ENCODE measurements at regions not wholly inside any gene's neighbourhood (a gene's known extent, or its start where the extent isn't known, plus 50 kb on each side); places are given as distances from the start of the nearest gene placed in this dataset.

- in situ Hi-C loops (cut with MboI; ENCODE audit: low pct_ligation_motif_present in 1 of 4, low pct_unique_long_range_greater_than_20kb in 1 of 4, low sequenced_read_pairs in 3 of 4) (no loop called here), intact Hi-C loops (cut with DNase I; ENCODE audit: low total_unique reads) (no loop called here)
- no peaks in the 10 kb centered on the region for H3K27me3 ChIP-seq
Observed at GRCh38 chr3:72204452-72204851, 419.5 kb upstream of the PROK2 start.

GRCh38 chr3:72203613-72204349 is 418.8 kb upstream of the PROK2 start:
- Histone ChIP-seq H3K9me3 (no peaks in the 10 kb centered on the region), H3K27me3 (no peaks in the 10 kb centered on the region), H3K36me3 (no peaks in the 10 kb centered on the region), H3K4me3 (no peak overlapping the region), H3K4me1 (no peaks in the 10 kb centered on the region), H3K27ac (no peak overlapping the region)
- in situ Hi-C loops (cut with MboI; ENCODE audit: low pct_ligation_motif_present in 1 of 4, low pct_unique_long_range_greater_than_20kb in 1 of 4, low sequenced_read_pairs in 3 of 4) (no loop called here), intact Hi-C loops (cut with DNase I; ENCODE audit: low total_unique reads) (no loop called here)
- 89% methylated on average over 8 of the region's 8 CpGs; no CpG with 5 or more reads in 1 of the 2 donors for WGBS, 2 donors (ENCODE audit: low coverage in 1 of 2)
- no peak for DNase-seq
- TF ChIP-seq POLR2AphosphoS5 (IDR thresholded peaks at IDR 0.05) (no peak), CTCF (IDR thresholded peaks at IDR 0.05) (no peak), EP300 (IDR thresholded peaks at IDR 0.05; ENCODE audit: low read depth) (no peak), POLR2A (IDR thresholded peaks at IDR 0.05) (no peak)

More at GRCh38 chr3:72204452-72204851, 419.5 kb upstream of the PROK2 start:
- H3K9me3 ChIP-seq: no peaks in the 10 kb centered on the region
- no peak for TF ChIP-seq POLR2A (IDR thresholded peaks at IDR 0.05)
- no peak for TF ChIP-seq POLR2AphosphoS5 (IDR thresholded peaks at IDR 0.05)
- TF ChIP-seq EP300 (IDR thresholded peaks at IDR 0.05; ENCODE audit: low read depth): no peak
- TF ChIP-seq CTCF (IDR thresholded peaks at IDR 0.05): no peak
- H3K27ac ChIP-seq: no peak overlapping the region
- no peak for DNase-seq
- WGBS, 2 donors (ENCODE audit: low coverage in 1 of 2): 71 to 87% methylated on average over 3 to 7 of the region's 7 CpGs
- H3K4me3 ChIP-seq: no peak overlapping the region
- no peaks in the 10 kb centered on the region for H3K36me3 ChIP-seq
- H3K4me1 ChIP-seq: no peaks in the 10 kb centered on the region

- H3K27ac ChIP-seq: no peak overlapping the region
- 89% methylated on average over 4 of the region's 4 CpGs; no CpG with 5 or more reads in 1 of the 2 donors for WGBS, 2 donors (ENCODE audit: low coverage in 1 of 2)
- H3K4me3 ChIP-seq: no peak overlapping the region
- in situ Hi-C loops (cut with MboI; ENCODE audit: low pct_ligation_motif_present in 1 of 4, low pct_unique_long_range_greater_than_20kb in 1 of 4, low sequenced_read_pairs in 3 of 4) (no loop called here), intact Hi-C loops (cut with DNase I; ENCODE audit: low total_unique reads) (no loop called here)
- no peaks in the 10 kb centered on the region for H3K9me3 ChIP-seq
- DNase-seq: no peak
- H3K27me3 ChIP-seq: no peaks in the 10 kb centered on the region
- no peaks in the 10 kb centered on the region for H3K36me3 ChIP-seq
- no peaks in the 10 kb centered on the region for H3K4me1 ChIP-seq
- no peak for TF ChIP-seq POLR2A (IDR thresholded peaks at IDR 0.05)
- TF ChIP-seq EP300 (IDR thresholded peaks at IDR 0.05; ENCODE audit: low read depth): no peak
- no peak for TF ChIP-seq POLR2AphosphoS5 (IDR thresholded peaks at IDR 0.05)
- TF ChIP-seq CTCF (IDR thresholded peaks at IDR 0.05): no peak
Observed at GRCh38 chr3:72203105-72203504, 418.2 kb upstream of the PROK2 start.

DNA sequence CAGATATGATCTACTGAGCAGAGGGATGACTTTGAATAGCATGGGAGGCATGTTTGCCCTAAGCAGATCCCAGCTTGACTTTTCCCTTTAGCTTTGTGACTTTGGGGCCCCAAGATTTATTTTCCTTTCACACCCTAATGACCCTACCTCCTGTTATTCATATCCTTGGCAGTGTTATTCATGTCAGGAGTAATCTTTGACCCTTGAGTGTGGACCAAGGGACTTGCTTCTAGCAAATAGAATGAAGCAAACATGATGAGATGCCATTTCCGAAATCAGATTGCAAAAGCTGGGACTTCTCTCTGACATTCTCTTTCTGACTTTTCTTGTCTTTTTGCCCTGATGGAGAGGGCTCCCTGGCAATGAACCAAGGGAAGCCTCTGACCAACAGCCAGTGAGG is 415.4 kb upstream of the PROK2 start:
- Histone ChIP-seq H3K9me3 (no peaks in the 10 kb centered on the region), H3K27me3 (no peaks in the 10 kb centered on the region), H3K4me1 (no peaks in the 10 kb centered on the region), H3K27ac (no peak overlapping the region), H3K36me3 (no peaks in the 10 kb centered on the region), H3K4me3 (no peak overlapping the region)
- WGBS, 2 donors (ENCODE audit: low coverage in 1 of 2): 87 to 100% methylated on average over 1 of the region's 1 CpG
- intact Hi-C loops (cut with DNase I; ENCODE audit: low total_unique reads) (no loop called here), in situ Hi-C loops (cut with MboI; ENCODE audit: low pct_ligation_motif_present in 1 of 4, low pct_unique_long_range_greater_than_20kb in 1 of 4, low sequenced_read_pairs in 3 of 4) (no loop called here)
- TF ChIP-seq POLR2A (IDR thresholded peaks at IDR 0.05) (no peak), POLR2AphosphoS5 (IDR thresholded peaks at IDR 0.05) (no peak), CTCF (IDR thresholded peaks at IDR 0.05) (no peak), EP300 (IDR thresholded peaks at IDR 0.05; ENCODE audit: low read depth) (no peak)
- no peak for DNase-seq

Data from transverse colon (tissue), 4 donors.